Heart left ventricle (tissue), 16 donors: ENCODE measurements at regions not wholly inside any gene's neighbourhood (a gene's known extent, or its start where the extent isn't known, plus 50 kb on each side); places are given as distances from the start of the nearest gene placed in this dataset.

ENCODE experiments used
- ATAC-seq, 4 donors: fragments of 200-7000 bp; cut with Tn5 transposase; one replicate each; pipeline ENCODE4 v1.9.1; 2020 to 2022; ENCODE audit warnings: moderate library complexity in 4 of 4, mild to moderate bottlenecking in 3 of 4, moderate number of reproducible peaks in 1 of 4
- DNase-seq, 5 donors: peaks; one replicate each; pipeline ENCODE4 v3.0.0-alpha.2; 2020
- H3K27ac ChIP-seq, 12 donors: fragments of 200-600 bp; sonication (generic) in 4 of 12; one replicate each; pipeline versions ENCODE4 v1.5.0 to v1.8.0; 2016 to 2022; ENCODE audit warnings: mild to moderate bottlenecking in 2 of 12
- H3K27me3 ChIP-seq, 9 donors: fragments of 200-600 bp; sonication (generic) in 2 of 9; one replicate each; pipeline versions ENCODE4 v1.5.1 to v1.8.0; 2016 to 2022; ENCODE audit warnings: mild to moderate bottlenecking in 3 of 9
- H3K36me3 ChIP-seq, 9 donors: fragments of 200-600 bp; sonication (generic) in 2 of 9; one replicate each; pipeline versions ENCODE4 v1.5.0 to v1.8.0; 2018 to 2022; ENCODE audit warnings: mild to moderate bottlenecking in 2 of 9
- H3K4me1 ChIP-seq, 12 donors: fragments of 200-600 bp; sonication (generic) in 4 of 12; one replicate each; pipeline versions ENCODE4 v1.5.0 to v1.8.0; 2016 to 2022; ENCODE audit warnings: mild to moderate bottlenecking in 3 of 12
- H3K4me3 ChIP-seq, 12 donors: fragments of 200-600 bp; sonication (generic) in 4 of 12; one replicate each; pipeline versions ENCODE4 v1.5.0 to v1.8.0; 2017 to 2022; ENCODE audit warnings: mild to moderate bottlenecking in 9 of 12, moderate library complexity in 4 of 12
- H3K9me3 ChIP-seq, 12 donors: fragments of 200-600 bp; sonication (generic) in 4 of 12; one replicate each; pipeline versions ENCODE4 v1.5.0 to v1.8.0; 2016 to 2022; ENCODE audit warnings: mild to moderate bottlenecking in 1 of 12
- CTCF ChIP-seq, 12 donors: fragments of 200-600 bp; sonication (generic) in 4 of 12; IDR thresholded peaks; one replicate each; pipeline versions ENCODE4 v1.5.0 to v1.8.0; 2018 to 2022; ENCODE audit warnings: antibody characterized with exemption in 12 of 12, mild to moderate bottlenecking in 5 of 12
- POLR2A ChIP-seq, 2 donors: fragments of 450-650 bp; IDR thresholded peaks; one replicate each; pipeline ENCODE4 v1.6.1; 2017; ENCODE audit warnings: antibody characterized with exemption in 2 of 2, mild to moderate bottlenecking in 2 of 2, moderate library complexity in 2 of 2
- WGBS, 4 donors: extraction: QIAGEN DNeasy Blood & Tissue Kit in 2 of 4; methylation state at CpG; one replicate each; pipeline versions ENCODE4 v1.1.5 to v1.1.7; 2013 to 2018; 5-methylcytosine and 5-hydroxymethylcytosine counted together
- intact Hi-C, 10 donors: fragments of 100-400 bp; cut with DNase I; formaldehyde crosslinking; loops; one replicate each; pipeline versions ENCODE4 v1.11.1 to v1.14.2; 2022
- donor health status: ischemic (EF 13 %, LVEDD 7.1; RV severe dilation, severe dysfunction).
- donor health status: healthy with polysubstance abuse.
- donor health status: DM: no; HTN: yes; CAD: no.
- donor health status: DM: no; HTN: no; CAD: no.
- donor health status: ischemic (EF 25% LVEDD 6.9; RV normal size, moderate dysfunction).
- donor health status: ischemic (EF 25% LVEDD 5.7; RV mildly dilated, moderate dysfunction).
- donor health status: healthy.
- donor health status: DM: yes; HTN: yes; CAD: no.
- donor health status: ischemic (EF 35%, LVEDD 5.7; RV mildly dilated, moderate dysfunction).
- donor health status: nonischemic (EF 11% LVEDD 7.7; RV severe dilation, severe dysfunction).
- donor health status: DM: yes; HTN: yes; CAD: no.
- donor health status: PGD.
- donor health status: ischemic (EF 29% LVEDD 5.4; RV normal size, mild dysfunction).
- donor health status: nonischemic (EF 23%, LVEDD 6.1; RV moderate dilation, normal function).

GRCh38 chr2:235161565-235161964 is 209.7 kb downstream of the SH3BP4 start:
- DNase-seq (no peak), ATAC-seq (no peak)
- 80 to 85% (median 82%) methylated on average over 8 of the region's 8 CpGs for WGBS, 4 donors
- no peaks in the 10 kb centered on the region for H3K4me1 ChIP-seq
- H3K27me3 ChIP-seq: peaks cover 0 to 15% (median 0%) of the 10 kb centered on the region in 9 donors
- no peak overlapping the region for H3K4me3 ChIP-seq
- TF ChIP-seq CTCF (IDR thresholded peaks at IDR 0.05) (no peak), POLR2A (IDR thresholded peaks at IDR 0.05) (no peak)
- H3K9me3 ChIP-seq: no peaks in the 10 kb centered on the region
- intact Hi-C loops: no loop called here
- H3K36me3 ChIP-seq: no peaks in the 10 kb centered on the region
- no peak overlapping the region for H3K27ac ChIP-seq

GRCh38 chr2:235162082-235162836 is 210.4 kb downstream of the SH3BP4 start:
- no peak overlapping the region for H3K4me3 ChIP-seq
- no peak overlapping the region for H3K27ac ChIP-seq
- no peaks in the 10 kb centered on the region for H3K36me3 ChIP-seq
- no peak for DNase-seq
- no peaks in the 10 kb centered on the region for H3K9me3 ChIP-seq
- H3K27me3 ChIP-seq: peaks cover 0 to 15% (median 0%) of the 10 kb centered on the region in 9 donors
- no peaks in the 10 kb centered on the region for H3K4me1 ChIP-seq
- intact Hi-C loops: no loop called here
- ATAC-seq: no peak
- no peak for TF ChIP-seq POLR2A (IDR thresholded peaks at IDR 0.05)
- TF ChIP-seq CTCF (IDR thresholded peaks at IDR 0.05): no peak
- WGBS, 4 donors: 76 to 84% (median 78%) methylated on average over 9 of the region's 9 CpGs

GRCh38 chr2:235162837-235163197 is 211.0 kb downstream of the SH3BP4 start:
- H3K9me3 ChIP-seq: no peaks in the 10 kb centered on the region
- H3K27ac ChIP-seq: no peak overlapping the region
- intact Hi-C loops: no loop called here
- ATAC-seq: no peak
- peaks cover 0 to 11% (median 0%) of the 10 kb centered on the region in 9 donors for H3K27me3 ChIP-seq
- no peak for DNase-seq
- 64 to 88% (median 71%) methylated on average over 5 of the region's 5 CpGs for WGBS, 4 donors
- TF ChIP-seq CTCF (IDR thresholded peaks at IDR 0.05) (no peak), POLR2A (IDR thresholded peaks at IDR 0.05) (no peak)
- H3K36me3 ChIP-seq: no peaks in the 10 kb centered on the region
- H3K4me3 ChIP-seq: no peak overlapping the region
- no peaks in the 10 kb centered on the region for H3K4me1 ChIP-seq

GRCh38 chr2:235165136-235165535 is 213.3 kb downstream of the SH3BP4 start:
- intact Hi-C loops: no loop called here
- H3K27ac ChIP-seq: no peak overlapping the region
- H3K27me3 ChIP-seq: peaks cover 0 to 9% (median 0%) of the 10 kb centered on the region in 9 donors
- H3K9me3 ChIP-seq: no peaks in the 10 kb centered on the region
- 75 to 86% (median 83%) methylated on average over 9 of the region's 9 CpGs for WGBS, 4 donors
- no peaks in the 10 kb centered on the region for H3K36me3 ChIP-seq
- TF ChIP-seq POLR2A (IDR thresholded peaks at IDR 0.05) (no peak), CTCF (IDR thresholded peaks at IDR 0.05) (no peak)
- no peak for ATAC-seq
- DNase-seq: no peak
- H3K4me1 ChIP-seq: no peaks in the 10 kb centered on the region
- no peak overlapping the region for H3K4me3 ChIP-seq
